Gastroesophageal sphincter (tissue), 3 donors: ENCODE measurements at regions not wholly inside any gene's neighbourhood (a gene's known extent, or its start where the extent isn't known, plus 50 kb on each side); places are given as distances from the start of the nearest gene placed in this dataset.

Experiments used
- CTCF ChIP-seq, 4 experiments: fragments of 200-600 bp in 2 of 4; fragments of 450-650 bp in 2 of 4; sonication (generic) in 1 of 4; IDR thresholded peaks; one replicate each; pipeline ENCODE4 v1.5.1; 2017 to 2019; ENCODE audit warnings: antibody characterized with exemption in 4 of 4, mild to moderate bottlenecking in 2 of 4, moderate library complexity in 2 of 4
- EP300 ChIP-seq: sonication (generic); formaldehyde crosslinking; IDR thresholded peaks from one replicate; pipeline ENCODE4 v1.6.1; 2017; ENCODE audit warnings: antibody characterized with exemption, mild to moderate bottlenecking
- POLR2A ChIP-seq, 2 donors: fragments of 450-650 bp; IDR thresholded peaks; one replicate each; pipeline ENCODE4 v1.6.1; 2017; ENCODE audit warnings: antibody characterized with exemption in 2 of 2, mild to moderate bottlenecking in 2 of 2, moderate library complexity in 1 of 2
- POLR2AphosphoS5 ChIP-seq: sonication (generic); formaldehyde crosslinking; IDR thresholded peaks from one replicate; pipeline ENCODE4 v1.6.1; 2017; ENCODE audit warnings: antibody characterized with exemption

GRCh38 chr17:52419229-52419641, 260.7 kb upstream of the CA10 start:
- TF ChIP-seq CTCF (IDR thresholded peaks at IDR 0.05) (no peak), POLR2A (IDR thresholded peaks at IDR 0.05) (no peak), POLR2AphosphoS5 (no peak), EP300 (no peak)
